ENCODE measurements at regions not wholly inside any gene's neighbourhood (a gene's known extent, or its start where the extent isn't known, plus 50 kb on each side); places are given as distances from the start of the nearest gene placed in this dataset.

DNA sequence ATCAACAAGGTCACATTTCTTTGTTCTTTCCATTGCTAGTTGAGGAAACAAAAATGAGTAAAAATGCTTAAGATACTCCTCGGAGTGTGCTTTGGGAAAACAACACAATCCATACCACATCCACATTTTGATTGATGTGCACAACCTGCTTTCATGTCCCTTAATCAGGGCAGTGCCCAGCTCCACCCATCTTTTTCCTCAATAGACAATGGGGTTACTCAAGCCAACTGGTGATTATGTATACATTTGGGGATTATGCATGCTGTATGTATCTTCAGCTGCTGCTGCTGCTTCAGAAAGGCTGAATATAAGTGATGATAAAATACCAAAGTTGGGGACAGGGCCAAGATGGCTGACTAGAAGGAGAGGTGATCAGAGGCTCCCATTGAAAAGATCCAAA, 155.2 kb upstream of the VGLL2 start:
- TF ChIP-seq, protein P1, sequence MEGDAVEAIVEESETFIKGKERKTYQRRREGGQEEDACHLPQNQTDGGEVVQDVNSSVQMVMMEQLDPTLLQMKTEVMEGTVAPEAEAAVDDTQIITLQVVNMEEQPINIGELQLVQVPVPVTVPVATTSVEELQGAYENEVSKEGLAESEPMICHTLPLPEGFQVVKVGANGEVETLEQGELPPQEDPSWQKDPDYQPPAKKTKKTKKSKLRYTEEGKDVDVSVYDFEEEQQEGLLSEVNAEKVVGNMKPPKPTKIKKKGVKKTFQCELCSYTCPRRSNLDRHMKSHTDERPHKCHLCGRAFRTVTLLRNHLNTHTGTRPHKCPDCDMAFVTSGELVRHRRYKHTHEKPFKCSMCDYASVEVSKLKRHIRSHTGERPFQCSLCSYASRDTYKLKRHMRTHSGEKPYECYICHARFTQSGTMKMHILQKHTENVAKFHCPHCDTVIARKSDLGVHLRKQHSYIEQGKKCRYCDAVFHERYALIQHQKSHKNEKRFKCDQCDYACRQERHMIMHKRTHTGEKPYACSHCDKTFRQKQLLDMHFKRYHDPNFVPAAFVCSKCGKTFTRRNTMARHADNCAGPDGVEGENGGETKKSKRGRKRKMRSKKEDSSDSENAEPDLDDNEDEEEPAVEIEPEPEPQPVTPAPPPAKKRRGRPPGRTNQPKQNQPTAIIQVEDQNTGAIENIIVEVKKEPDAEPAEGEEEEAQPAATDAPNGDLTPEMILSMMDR (IDR thresholded peaks at IDR 0.05) = no peak
- no peak for TF ChIP-seq POLR2A (IDR thresholded peaks at IDR 0.05)

Measured in testis (tissue), 2 donors.